Epidermal melanocyte (primary cell): ENCODE measurements at regions not wholly inside any gene's neighbourhood (a gene's known extent, or its start where the extent isn't known, plus 50 kb on each side); places are given as distances from the start of the nearest gene placed in this dataset.
"Not testable (repeated sequence)": the region's sequence is repeated elsewhere in the genome, so short reads cannot be mapped to it uniquely, and the experiment has no call there.

Experiments
- DNase-seq: peaks from one replicate; pipeline ENCODE4 v3.0.0; 2011; ENCODE audit warnings: low spot score; ENCODE audit not compliant: insufficient read length

DNA sequence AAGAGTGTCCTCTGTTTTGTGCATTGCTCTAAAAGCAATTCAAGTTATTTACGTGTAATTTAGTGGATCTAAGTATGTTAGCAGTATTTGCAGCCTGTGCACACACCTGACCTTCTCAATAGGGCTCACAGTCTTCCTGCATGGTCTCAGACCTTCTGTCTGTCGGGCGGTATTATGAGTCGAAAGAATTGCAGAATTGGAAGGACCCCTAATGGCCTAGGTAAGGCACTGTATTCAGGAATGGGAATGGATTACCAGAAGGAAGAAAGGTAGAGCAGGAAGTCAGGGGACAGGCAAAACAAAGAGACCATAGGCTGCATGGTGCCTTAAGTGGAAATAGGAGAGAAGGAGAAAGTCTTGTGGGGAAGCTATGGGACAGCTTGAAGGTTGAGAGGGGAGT lies 341.6 kb downstream of the VRK1 start:
- no peak for DNase-seq

DNA sequence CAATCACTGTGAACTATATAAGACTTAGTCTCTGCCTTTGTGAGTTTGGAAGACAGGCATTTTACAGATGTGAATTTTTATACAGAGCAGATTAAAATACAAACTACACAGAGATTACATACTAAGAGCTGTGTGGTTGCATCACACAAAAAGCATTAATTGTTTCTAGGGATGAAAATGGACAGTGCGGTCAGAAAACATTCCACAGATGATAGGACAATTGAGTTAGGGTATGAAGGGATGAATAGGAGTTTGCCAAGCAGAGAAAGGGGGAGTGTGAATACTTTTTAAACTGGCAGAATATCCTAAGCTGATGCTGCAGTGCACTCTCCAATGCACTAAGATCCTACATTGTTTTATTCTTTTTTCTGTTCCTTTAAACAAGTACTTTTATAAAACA lies 345.8 kb downstream of the VRK1 start:
- no peak for DNase-seq

DNA sequence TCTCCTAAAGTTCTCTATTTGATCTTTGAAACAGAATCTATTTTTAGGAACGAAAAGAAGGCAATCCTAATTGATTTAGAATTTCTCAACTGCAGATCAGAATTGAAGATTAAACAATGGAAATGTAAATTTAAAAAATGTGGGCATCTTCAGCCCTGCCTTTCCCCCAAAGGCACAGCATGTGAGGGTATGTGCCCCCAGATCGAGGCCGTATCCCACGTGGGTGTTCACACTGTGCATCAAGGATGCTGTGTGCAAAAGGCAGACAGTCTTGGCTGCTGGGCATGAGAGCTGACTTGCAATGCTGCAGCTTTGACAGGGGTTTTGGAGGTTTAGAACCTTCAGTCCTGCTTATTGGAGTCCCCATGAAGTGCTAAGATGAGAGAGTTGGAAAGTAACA lies 346.3 kb downstream of the VRK1 start:
- DNase-seq = no peak

DNA sequence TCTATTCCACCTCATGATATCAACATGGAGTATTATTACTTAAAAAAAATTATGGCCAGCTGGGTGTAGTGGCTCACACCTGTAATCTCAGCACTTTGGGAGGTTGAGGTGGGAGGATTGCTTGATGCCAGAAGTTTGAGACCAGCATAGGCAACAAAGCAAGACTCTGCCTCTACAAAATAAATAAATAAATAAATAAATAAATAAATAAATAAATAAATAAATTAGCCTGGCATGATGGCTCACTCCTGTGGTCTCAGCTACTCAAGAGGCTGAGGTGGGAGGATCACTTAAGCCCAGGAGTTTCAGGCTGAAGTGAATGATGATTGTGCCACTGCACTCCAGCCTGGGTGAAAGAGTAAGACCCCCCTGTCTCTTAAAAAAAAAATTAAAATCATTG lies 350.8 kb downstream of the VRK1 start:
- not testable (repeated sequence) for DNase-seq

DNA sequence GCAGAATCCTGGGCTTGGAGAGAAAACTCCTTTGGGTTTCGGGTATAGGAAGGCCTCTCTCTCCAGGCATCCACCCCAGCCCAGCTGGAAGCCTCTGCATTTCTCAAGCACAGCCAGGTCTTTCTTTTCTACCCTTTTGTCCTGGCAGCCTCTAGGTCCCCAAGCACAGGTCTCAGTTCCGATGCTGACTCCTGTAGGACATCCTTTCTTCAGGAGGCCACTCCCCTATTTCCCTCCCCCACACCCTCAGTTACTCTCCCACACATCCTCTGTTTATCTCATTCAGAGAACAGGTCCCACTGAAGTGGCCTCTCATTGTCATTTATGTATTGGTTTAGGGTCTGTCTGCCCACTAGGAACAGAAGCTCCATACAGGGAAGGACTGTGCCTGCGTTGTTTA lies 352.6 kb downstream of the VRK1 start:
- no peak for DNase-seq

DNA sequence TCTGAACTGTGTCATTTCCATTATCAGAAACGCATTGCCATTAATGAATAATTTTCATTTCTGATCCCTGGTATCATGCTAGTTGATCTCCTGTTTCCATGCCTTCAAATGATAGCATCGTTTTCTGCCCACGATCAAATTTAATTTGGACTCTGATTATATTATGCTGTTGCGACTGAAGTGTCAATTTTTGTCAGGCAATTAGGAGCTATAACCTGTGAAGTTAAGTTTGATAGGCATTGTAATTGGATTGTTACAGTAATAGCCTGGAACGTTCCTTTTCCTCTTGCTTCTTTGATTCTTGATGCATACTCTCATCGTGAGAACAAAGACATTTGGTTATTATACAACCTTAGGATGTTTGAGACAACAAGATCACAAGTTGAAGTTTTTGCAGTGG lies 356.3 kb downstream of the VRK1 start:
- DNase-seq = no peak

DNA sequence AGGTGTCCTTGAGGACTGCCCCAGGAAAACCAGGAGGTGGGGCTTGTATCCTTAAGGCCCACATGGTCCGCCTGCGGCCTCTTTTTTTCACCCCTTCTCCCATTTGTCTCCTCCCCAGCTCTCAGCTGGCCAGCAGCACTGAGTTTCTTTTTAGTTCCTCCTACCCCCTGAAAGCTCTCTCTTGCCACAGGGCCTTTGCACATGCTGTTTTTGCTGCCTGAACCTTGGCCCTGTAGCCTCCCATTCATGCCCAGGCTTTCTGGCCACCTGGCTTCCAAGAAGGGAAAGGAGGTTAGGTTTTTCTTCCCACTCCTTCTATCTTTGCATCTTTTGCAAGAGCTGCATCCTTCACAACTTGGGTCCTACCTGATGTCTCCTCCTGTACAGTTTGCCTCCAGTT lies 358.1 kb downstream of the VRK1 start:
- DNase-seq = no peak

DNA sequence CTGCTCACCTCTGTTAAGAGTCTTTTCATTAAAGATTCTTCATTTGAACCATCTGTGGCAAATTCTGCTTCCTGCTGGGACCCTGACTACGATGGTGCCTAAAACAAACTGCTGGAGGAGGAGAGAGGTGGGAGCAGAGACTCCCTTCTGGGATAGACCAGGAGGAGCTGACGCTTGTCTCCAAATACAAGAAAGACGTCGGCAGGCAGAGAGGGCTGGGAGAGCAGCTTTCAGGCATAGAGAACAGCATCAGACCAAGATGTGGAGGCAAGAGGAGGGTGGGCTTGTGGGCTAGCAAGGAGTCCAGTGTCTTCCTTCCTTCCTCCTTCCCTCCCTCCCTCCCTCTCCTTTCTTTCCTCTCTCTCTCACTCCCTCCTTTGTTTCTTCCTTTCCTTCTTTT lies 358.6 kb downstream of the VRK1 start:
- DNase-seq = no peak

DNA sequence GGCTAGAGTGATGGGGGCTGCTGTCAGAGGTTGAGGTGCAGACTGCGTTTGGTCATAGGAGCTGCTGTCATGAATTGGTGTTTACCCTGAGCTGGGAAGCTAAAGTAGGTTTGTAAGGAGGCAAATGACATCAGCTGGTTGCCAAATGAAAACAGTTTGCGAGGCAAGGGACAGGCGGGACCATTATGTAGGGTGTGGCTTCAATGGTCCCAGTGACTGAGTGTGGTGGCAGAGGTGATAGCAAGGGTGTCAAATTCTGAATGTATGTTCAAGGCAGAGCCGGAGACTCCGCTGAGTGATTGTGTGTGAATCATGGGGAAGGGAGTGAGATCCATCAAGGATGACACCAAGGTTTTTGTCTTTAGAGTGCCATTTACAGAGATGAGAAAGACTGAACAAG lies 359.5 kb downstream of the VRK1 start:
- DNase-seq = no peak

DNA sequence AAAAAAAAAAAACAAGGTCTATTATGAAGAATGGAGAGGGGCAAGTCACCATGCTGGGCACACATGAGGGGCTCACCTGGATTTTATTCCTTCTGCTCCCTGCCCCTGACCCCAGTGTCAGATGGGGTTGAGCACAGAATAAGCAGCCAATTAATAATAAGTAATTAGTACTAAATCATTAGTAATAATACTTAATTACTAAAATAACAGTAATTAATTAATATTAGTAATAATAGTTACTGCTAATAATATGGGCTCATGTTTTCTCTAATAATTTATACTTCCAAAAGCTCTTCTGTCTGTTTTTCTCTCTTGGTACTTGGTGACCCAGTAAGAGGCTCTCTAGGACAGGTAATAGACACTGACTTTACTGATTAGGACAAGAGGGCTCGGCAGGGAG lies 360.9 kb downstream of the VRK1 start:
- DNase-seq = no peak

DNA sequence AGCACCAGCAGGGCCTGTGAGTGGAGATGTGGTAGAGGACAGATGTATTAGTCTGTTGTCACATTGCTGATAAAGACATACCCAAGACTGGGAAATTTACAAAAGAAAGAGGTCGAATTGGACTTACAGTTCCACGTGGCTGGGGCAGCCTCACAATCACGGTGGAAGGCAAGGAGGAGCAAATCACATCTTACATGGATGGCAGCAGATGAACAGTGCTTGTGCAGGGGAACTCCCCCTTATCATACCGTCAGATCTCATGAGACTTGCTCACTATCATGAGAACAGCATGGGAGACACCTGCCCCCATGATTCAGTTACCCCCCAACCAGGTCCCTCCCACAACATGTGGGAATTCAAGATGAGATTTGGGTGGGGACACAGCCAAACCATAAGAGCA lies 361.9 kb downstream of the VRK1 start:
- no peak for DNase-seq

DNA sequence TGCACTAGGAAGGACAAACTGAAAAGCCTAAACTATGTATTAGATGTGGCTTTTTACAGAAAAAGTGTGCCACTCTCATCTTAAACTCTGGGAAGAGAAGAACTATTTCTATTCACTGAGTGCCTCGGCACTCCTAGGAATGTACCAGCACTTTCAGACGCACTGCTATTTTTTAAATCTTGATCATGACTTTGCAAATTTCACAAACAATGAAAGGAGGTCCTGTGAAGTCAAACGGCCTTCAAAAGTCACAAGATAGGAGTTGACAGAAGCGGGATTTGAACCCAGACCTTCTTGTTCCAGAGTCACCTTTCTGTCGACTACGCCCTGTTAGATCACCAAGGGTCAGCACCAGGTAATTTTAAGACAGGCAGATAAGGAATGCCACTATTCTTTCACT lies 365.4 kb downstream of the VRK1 start:
- DNase-seq = no peak

DNA sequence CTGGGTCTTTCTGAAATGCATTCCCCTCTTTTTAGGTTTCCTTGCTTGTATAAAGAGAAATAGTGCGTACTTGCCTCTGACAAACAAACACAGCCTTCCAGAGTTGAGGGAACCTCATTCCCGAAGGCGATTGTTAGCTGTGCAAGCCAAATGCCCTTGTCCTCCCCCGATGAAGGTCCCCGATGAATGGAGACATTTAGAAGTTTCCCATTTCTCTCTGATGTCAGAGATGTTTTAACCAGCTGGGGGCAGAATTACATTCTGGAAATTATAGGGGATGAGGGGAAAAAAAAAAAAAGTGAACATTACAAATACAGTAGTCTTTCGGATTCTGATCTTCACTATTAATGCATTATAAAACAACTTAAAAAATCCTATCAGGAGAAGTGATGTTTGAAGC lies 366.8 kb downstream of the VRK1 start:
- no peak for DNase-seq

DNA sequence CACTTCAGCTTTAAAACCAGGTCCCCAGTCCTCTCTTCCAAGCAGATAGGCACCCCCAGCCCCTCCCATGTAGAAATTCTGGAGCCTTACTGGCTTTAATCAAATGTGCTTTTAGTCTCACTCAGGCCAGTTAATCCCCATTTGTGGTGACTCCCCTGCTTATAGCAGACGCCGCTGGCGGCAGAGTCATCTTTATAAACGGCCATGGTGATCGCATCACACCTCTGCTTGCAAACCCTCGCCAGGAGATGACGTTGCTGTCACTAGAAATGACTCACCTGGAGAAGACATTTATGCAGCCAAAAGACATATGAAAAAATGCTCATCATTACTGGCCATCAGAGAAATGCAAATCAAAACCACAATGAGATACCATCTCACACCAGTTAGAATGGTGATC lies 369.3 kb downstream of the VRK1 start:
- no peak for DNase-seq

DNA sequence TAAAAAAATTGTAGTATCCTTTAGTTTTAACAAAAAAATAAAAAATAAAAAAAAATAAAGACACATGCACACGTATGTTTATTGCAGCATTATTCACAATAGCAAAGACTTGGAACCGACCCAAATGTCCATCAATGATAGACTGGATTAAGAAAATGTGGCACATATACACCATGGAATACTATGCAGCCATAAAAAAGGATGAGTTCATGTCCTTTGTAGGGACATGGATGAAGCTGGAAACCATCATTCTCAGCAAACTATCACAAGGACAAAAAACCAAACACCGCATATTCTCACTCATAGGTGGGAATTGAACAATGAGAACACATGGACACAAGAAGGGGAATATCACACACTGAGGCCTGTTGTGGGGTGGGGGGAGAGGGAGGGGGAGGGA lies 370.4 kb downstream of the VRK1 start:
- DNase-seq = not testable (repeated sequence)

DNA sequence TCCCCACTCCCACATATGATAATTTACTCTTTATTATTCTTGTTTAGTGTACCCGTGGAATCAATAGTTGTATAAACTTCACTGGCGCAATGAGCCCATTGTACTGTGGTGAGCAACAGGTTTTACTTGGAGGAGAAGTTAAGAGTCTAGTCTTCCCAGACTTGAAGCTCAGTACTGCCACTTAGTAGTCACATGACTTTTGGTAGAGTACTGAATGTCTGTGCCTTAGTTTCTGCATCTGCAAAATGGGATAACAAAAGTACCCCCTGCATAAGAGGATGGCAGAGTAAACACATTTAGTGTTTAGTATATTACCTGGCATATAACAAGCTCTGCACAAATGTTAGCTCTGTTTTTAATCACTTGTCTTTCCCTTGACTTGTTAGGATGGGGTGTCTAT lies 375.5 kb downstream of the VRK1 start:
- DNase-seq = no peak

DNA sequence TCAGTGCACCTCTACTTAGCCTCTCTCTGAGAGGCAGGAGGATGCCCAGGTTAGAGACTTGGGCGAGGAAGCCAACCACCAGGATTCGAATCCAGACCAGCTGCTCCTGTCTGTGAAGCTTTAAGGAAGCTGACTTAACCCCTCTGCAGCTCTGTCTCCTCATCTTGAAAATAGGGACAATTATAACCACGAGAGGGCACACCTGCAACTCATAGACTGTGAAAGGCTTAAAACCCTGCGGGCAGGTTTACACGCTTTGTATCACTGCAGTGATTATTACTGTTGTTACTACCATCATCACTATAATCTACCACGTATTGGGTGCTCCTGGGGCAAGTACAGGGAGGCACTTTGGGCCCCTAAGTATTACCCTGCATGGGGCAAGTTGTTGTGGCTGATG lies 379.8 kb downstream of the VRK1 start:
- DNase-seq = no peak

DNA sequence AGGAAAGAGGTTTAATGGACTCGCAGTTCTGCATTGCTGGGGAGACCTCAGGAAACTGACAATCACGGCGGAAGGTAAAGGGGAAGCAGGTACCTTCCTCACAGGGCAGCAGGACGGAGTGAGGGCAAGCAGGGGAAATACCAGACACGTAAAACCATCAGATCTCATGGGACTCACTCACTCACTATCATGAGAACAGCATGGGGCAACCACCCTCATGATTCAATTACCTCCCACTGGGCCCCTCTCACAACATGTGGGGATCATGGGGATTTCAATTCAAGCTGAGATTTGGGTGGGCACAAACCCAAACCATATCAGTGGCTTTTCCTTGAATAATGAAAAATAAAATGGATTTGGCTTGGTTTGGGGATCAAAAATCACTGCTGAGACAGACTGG lies 380.5 kb downstream of the VRK1 start:
- no peak for DNase-seq

DNA sequence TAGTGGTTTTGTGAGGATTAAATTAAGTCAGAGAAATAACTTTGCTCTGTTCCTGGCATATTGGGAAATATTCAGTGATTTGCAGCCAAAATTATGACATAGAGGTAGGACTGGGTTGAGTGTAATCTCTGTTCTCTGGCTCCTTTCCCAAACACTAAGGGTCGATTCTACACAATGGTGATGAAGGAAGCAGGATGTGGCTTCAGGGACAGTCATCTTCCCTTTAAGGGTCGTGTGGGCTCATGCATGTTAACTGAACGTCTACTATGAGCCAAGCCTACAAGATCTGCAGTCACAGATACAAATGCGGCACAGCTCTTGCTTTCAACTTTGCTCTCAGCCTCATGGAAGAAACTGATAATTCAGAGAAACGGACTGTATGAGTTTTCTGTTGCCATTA lies 381.6 kb downstream of the VRK1 start:
- no peak for DNase-seq

DNA sequence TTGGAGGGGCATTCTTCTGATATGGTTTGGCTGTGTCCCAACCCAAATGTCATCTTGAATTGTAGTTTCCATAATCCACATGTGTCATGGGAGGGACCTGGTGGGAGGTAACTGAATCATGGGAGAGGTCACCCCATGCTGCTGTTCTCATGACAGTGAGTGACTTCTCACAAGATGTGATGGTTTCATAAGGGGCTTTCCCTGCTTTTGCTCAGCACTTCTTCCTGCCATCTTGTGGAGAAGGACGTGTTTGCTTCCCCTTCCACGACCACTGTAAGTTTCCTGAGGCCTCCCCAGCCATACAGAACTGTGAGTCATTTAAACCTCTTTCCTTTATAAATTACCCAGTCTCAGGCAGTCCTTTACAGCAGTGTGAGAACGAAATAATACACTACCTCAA lies 382.4 kb downstream of the VRK1 start:
- DNase-seq = no peak

DNA sequence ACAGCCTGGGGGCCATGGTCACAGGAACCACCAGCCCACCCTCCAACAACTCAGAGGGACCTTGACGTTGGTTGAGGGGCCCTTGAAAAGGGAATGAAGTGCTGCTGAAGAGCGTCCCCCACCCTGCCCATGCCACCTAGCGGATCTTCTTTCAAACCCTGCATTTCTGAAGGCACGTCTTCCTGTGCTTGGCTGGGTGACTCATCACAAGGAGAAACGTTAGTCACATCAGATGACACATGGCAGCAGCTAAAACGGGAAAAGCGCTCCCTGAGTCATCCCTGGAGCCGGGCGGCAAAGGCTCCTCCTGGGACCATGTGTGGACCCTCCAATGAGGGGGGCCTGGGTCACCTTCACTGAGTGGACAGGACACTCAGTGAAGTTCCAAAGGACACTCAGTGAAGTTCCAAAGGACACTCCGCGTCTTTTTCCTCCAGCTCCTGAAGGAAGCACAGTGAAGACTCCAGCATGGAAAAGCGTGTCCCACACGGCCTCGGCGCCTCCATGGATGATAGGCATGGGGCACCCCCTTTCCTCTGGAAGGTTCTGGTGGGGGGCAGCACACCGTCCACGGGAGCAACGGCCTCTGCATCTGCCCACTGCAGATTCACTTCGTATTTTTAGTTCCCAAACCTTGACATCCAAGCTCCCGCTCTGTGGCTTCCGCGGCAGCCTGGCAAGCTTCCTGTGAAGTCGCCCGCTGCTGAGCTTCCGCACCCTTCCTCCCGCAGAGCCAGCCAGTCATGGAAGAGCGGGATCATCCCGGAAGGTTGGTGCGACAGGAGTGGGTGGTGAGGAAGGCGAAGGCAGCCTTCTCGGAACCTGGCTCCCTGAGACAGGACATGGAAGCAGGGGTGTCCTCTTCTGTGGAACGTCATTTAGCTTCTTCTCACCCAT lies 383.4 kb downstream of the VRK1 start:
- DNase-seq = no peak

DNA sequence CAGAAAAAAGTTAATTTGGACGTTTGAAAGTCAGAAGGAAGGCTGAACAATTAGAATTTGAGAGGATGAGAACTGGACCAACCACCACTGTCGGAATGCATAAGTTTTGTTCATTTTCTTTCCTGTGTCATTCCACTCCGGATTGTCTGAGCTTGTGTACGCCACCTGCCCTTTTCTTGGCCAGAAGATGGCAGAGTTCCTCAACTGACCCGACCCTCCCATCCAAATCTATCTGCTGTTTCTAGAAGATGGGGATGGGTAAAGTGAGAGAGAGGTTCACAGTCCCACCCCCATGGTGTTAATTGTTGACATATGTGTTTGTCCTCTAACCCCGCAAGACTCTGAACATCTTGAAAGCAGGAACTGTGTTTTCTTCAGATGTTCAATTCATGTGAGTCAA lies 388.0 kb downstream of the VRK1 start:
- DNase-seq = no peak

DNA sequence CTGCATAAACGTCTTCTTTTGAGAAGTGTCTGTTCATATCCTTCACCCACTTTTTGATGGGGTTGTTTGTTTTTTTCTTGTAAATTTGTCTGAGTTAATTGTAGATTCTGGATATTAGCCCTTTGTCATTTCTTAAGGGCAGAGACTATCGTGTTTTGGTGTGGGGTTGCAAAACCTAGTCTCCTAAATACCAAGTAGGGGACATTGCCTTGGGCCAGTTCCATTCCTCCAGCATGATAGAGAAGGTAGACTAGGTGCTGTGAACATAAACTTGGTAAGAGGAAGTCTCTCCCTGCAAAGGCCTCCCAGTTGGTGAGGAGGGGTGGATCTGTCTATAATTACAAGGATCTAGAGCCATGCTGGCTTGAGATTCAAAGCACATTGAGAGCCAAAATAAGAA lies 390.7 kb downstream of the VRK1 start:
- no peak for DNase-seq

DNA sequence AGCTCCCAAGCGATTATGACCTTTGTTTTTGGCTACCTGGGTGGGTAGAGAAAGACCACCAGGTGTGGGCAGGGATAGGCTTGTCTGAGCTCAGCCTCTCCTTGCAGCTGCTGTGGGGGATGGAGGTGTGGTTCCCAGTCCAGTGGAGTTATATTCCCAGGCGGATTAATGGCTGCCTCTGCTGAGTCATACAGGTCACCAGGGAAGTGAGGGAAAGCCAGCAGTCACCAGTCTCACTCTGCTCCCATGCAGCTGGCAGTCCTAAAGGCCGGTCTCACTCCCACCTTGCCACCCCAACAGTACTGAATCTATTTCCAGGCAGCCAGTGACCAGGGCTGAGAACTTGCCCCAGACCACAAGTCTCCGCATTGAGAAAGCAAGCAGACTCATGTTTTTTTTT lies 399.2 kb downstream of the VRK1 start:
- no peak for DNase-seq
